Inflammatory macrophage treated with lipopolysaccharide for 1 hour (primary cell): ENCODE measurements at regions not wholly inside any gene's neighbourhood (a gene's known extent, or its start where the extent isn't known, plus 50 kb on each side); places are given as distances from the start of the nearest gene placed in this dataset.
"Not testable (repeated sequence)": the region's sequence is repeated elsewhere in the genome, so short reads cannot be mapped to it uniquely, and the experiment has no call there.

ENCODE experiments used
- DNase-seq, 2 donors: peaks; one replicate each; pipeline ENCODE4 v3.0.0-alpha.2; 2020 to 2022

DNA sequence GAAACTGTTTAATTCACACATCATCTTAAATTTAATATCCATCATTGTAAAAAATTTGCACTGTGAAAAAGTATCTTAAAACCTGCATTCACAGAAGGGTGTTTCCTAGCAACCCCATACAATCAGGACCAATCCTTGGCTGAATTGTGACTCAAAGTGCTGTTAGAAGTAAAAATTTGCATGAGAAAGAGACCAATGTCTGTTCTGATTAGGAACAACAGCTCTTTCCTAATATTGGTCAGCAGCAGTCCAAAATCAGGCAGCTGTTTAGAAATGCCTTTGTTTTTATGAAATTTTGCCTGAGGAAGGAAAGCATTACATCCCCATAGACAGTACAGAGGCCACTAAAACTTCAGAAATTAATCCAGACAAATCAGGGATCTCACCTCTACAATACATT, 987.0 kb downstream of the HACE1 start:
- DNase-seq: no peak

DNA sequence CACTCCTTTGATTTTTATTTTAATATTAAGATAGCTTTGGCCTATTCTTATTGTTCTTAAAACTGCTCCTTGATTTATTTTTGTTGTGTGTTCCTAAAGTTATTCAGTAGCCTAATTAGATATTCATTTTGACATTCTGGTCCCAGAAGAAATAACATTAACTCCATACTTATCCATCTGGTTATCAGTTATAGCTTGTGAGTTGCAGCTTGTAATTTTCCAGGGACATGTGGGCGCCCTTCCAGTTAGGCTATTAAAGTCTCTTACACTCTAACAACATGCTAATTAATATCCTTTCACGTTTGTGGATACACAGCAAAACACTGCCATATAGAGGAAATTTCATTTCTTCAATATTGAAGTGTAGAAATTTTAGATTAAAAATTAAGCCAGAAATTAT, 987.5 kb downstream of the HACE1 start:
- no peak for DNase-seq

DNA sequence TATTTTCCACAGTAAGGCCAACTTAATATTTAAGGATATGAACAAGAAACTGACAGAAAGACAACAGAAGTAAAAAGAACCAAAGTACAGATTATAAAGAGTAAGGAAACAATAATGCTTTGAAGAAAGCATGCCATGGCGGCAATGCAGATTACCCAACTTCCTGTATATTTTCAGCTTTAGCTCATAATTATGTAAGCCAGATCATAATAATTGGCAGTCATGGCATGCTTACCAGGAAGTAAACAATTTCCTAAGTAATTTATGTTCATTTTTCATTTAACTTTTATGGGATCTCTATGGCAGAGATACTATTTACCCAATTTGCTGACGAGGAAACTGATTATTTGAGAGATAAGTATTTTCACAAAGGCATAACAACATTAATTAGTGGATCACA, 988.7 kb downstream of the HACE1 start:
- DNase-seq: no peak

DNA sequence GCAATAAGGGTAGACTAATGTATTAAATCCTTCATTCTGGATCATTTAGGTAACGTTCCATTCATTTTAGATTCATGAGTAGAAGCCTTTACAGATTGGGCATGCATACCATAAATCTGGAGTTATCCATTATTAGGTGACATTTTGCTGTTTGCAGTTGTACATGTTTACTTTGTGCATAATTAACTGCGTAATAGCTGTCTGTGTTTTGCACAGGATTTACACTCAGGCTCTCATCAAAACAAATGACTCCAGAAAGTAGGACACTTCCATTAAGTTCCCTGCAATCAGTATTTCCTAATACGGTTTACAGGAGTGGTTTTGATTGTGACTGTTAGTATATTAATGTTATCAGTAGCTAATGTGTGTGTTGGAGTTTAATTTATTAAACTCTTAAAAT, 997.4 kb downstream of the HACE1 start:
- no peak for DNase-seq

DNA sequence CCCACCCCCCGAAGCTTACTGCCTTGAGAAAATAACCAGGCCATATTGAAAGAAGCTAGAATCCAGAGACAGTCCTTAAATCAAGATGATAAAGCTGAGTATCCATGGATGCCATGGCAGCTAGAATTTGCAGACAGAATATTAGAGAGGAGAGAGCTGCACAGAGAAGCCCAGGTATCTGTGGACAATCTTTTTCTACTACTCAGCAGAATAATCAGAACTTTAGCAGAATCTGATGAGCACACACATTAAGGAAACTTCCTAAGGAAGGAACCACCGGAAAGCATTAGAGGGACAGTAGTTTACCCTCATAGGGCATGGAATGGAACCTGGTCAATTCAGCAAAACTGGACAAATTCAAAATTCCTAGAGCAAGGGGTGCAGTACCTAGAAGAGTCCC, 1001.7 kb downstream of the HACE1 start:
- no peak for DNase-seq

DNA sequence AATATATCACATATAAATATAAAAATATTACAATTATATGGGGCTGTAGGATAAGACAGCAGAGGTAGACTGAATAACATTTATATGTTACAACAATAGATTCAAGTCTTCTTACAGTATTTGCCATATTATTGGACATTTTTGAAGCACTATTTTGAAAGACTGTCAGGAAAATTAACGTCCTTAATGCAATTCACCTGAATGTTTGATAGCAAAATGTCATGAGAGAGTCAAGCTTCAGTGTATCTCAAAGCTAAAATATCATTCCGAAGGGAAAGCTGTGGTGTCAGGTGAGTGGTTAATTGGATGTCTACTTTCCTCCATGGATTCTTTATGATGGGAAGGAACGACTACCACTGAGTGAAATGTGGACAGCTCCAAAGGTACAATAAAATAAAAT, 1004.0 kb downstream of the HACE1 start:
- DNase-seq: no peak

DNA sequence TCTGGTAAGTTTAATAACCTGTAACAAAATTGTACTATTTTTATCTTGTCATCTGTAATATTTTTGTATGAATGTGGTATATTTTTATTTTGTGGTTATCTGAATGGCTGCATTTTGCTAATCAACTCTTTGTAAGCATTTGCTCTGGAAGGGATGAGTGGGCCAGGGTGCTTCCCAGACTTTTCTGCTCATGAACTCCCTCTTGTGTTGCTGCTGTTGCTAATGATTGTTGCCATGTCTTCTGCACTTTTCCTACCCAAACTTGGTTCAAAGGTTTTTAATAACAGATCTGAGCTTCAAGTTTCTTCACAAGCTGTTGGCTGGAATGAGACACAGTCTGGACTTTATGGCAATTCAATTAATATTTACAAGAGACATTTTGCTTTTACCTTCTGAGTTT, 1005.7 kb downstream of the HACE1 start:
- DNase-seq: no peak

DNA sequence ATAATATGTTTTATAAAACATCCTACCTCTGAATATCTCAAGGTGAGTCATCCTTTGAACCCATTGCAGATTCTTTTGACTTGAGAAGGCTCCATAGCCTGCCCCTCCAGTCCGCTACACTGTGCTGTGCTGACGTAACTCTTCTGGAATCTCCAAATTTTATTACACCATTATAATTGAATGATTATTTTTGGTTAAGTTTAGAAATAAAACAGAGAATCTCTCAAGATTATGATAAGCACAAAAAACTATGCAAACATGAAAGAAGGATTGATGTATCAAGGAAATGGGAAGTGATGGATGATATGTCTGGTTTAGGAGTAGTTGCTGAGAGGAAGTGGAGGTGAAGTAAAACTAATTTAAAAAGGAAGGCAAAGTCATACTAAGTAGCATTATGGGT, 1021.3 kb downstream of the HACE1 start:
- no peak for DNase-seq

DNA sequence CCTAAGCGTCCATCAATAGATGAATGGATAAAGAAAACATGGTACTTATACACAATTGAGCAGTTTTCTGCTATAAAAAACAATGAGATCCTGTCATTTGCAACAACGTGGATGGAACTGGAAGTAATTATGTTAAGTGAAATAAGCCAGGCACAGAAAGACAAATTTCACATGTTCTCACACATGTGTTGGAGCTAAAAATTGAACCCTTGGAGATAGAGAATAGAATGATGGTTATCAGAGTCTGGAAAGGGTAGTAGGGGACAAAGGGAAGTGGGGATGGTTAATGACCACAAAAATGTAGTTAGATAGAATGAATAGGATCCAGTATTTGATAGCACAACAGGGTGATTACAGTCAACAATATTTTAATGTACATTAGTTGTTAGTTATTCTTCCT, 1033.5 kb downstream of the HACE1 start:
- DNase-seq: no peak

DNA sequence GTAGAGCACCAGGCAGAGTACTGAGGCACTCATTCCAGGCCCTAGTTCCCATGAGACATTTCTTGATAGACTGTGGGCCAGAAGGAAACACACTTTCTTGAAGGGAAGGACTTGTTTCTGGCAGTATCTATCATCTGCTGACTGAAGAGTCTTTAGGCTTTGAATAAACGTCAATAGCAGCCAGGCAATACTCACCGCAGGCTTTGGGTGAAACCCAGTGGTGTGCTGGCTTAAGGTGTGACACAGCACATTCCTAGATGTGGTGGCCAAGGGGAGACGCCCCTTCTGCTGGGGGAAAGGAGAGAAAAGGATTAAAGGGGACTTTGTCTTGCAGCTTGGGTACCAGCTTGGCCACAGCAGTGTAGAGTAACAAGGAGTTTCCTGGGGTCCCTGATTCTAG, 1039.6 kb downstream of the HACE1 start:
- DNase-seq: no peak

DNA sequence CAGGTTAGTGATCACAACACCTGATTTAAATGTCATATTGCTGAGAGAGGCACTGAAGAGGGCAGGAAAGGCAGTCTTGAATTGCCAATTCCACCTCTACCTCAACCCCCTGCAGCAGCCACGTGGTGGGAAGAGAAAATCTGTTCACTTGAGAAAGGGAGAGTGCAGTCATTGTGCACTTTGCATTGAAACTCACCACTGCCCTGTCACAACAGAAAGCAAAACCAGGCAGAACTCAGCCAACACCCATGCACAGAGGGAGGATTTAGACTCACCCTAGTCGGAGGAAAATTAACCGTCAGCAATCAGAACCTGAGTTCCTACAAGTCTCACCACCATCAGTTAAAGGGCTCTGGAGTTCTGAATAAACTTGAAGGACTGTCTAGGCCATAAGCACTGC, 1040.2 kb downstream of the HACE1 start:
- DNase-seq: no peak

DNA sequence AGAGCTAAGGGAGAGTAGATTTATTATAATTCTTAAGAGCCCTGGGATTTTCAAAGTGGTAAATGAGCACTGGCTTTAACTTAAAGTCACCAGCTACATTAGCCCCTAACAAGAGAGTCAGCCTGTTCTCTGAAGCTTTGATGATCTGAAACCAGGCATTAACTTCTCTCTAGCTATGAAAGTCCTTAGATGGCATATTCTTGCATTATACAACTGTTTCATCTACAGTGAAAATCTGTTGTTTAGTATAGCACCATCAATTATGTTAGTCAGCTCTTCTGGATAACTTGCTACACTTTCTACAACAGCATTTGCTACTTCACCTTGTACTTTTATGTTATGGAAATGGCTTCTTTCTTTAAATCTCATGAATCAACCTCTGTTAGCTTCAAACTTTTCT, 1046.7 kb downstream of the HACE1 start:
- no peak for DNase-seq

DNA sequence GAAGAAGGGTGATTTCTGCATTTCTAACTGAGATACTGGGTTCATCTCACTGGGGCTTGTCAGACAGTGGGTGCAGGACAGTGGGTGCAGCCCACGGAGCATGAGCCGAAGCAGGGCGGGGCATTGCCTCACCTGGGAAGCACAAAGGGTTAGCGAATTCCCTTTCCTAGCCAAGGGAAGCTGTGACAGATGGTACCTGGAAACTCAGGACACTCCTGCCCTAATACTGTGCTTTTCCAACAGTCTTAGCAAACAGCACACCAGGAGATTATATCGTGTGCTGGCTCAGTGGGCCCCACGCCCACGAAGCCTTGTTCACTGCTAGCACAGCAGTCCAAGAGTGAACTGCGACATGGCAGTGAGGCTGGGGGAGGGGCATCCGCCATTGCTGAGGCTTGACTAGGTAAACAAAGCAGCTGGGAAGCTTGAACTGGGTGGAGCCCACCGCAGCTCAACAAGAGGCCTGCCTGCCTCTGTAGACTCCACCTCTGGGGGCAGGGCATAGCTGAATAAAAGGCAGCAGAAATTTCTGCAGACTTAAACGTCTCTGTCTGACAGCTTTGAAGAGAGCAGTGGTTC, 1057.7 kb downstream of the HACE1 start:
- not testable (repeated sequence) for DNase-seq

DNA sequence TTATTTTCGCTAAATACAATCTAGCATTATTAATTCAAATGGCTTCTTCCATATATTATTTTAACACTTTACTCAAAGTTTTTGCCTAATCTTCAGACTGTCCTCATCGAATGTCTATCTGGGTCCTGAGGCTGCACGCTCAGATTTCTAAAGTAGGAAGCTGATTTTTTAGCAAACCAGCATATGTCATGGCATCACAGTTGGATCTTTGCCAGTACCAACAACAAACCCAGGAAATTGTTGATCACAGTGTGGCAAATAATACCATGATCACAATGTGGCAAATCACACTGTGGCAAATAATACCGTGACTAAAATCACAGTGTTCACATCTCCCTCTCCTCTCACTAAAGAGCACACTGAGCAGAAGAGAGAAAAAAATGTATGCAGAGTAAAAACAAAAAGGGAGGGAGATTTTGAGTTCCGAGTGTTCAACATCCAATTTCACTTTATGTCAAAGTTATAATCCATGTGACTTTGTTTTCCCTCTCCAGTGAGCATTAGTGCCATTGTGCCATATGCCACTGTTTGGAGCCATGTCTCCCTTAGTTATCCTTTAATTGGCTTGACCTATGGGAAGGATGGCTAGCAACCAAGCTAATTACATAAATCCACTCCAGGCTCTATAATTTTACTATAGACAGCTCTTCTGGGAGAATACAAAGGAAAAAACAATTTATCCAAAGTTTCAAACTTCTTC, 1059.6 kb downstream of the HACE1 start:
- DNase-seq: no peak

DNA sequence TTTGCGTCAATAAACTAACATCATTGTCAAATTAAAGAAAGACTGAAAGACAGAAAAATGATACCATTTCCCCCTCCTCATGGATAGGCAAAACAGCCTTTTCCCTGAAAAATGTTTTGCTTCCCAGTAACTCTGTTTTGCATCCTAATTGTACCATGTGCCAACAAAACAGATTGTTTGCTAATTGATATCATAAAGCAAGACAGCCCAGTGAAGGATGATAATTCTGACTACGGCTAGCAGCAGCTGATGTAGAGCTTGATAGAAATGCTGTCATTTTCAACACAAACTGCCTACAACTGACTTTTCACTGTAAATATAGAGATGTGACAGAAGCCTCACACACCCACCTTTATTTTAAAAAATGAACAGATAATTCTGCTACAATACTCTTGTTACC, 1061.6 kb downstream of the HACE1 start:
- no peak for DNase-seq

DNA sequence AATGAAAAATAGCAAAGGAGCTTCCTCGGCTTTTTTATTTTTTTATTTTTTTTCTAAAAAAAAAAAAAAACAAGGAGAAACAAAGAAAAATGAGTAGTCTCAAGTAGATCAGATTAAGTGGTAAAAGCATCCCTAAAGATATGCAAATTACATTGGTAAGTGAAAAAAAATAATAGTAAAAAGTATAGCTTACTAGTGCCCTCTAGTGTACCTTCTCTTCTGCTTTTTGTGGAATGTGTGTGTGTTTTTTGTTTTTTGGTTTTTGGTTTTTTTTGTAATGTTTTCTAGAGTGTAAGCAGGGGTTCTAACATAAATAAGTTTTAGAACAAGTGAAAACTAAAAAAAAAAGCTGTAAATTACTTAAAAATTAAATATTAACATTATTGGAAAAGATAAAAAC, 1062.0 kb downstream of the HACE1 start:
- DNase-seq: peak in 1 of 2 donors; percentile 2

DNA sequence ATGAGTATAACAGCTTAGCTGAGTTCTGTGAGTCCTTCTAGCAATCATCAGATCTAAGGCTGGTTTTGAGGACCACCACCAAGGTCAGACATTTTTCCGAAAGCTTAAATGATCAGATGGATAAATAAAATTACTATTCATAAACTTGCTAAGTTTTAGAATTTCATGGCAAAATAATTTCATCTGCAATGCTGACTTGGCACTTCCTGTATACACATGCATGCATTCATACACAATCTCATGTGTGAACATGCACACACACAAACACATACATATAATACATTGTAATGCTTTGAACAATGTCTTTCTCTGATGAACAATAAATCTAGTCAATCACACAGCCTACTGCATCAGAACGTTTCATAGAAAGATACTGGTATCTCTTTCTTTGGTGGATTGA, 1068.3 kb downstream of the HACE1 start:
- no peak for DNase-seq

DNA sequence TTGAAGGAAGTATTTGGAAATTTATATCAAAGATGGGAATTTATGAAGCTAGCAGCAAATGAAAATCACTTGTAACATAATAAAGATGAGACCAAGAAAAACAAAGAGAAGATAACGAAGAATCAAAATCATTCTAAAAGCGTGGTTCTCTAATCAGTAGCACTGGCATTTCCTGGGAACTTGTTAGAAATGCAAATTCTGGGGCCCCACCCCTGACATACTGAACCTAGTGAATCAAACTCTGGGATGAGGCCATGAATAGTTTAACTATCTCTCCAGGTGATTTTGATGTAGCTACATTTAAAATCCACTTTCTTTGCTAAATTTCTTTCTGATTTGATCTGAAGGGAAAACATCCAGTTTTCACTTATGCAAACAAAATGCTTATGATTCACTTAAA, 1075.6 kb downstream of the HACE1 start:
- DNase-seq: no peak

DNA sequence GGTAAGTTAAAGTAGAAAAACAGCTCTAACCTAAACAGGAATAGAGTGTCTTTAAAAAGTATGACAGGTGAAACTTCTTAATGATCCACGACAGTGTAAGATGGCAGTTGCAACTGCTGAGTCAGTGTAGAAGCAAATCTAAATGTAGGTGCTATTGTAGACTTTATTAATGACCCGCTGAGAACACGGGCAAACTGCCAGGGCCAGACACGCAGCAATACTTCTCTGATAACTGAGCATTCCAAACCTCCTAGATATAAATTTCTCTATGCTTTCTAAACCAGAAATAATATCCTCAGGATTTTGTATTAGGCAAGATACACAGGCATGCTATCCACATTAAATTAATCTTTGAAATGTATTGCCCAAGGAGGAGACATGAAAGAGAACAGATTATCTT, 1076.4 kb downstream of the HACE1 start:
- no peak for DNase-seq

DNA sequence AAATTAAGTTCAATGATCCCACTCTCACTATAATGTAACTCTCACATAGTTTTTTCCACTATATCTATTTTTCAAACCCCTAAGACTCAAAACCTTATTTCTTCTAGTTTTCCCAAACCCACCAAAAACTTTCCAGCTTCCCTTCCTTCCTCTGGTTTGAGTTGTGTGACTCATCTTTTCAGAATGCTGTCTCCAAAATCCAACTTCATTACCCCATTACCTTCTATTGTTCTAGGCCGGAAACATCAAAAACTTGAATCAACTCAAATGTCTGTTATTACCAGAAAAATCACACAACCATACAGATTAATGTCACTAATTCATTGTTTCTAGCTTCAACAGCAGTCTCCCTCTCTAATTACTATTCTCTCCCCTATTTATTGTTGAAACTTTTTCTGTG, 1090.3 kb downstream of the HACE1 start:
- DNase-seq: no peak

DNA sequence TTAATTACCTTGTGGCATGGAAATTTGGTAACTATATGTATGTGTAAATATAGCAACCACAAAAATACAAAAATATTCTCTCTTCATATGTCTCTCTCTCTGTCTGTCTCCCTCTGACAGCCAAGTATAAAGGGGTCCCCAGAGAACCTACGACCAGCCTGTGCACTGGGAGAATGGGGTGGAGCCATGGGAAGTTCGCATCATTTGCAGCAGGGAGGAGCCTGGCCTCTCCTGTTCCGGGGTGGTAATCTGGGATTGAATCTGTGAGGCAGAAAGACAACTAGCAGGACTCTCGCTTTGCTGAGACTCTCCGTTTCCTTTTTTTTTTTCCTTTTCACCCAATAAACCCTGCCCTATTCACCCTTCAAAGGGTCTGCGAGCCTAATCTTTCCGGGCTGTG, 1109.1 kb downstream of the HACE1 start:
- no peak for DNase-seq

DNA sequence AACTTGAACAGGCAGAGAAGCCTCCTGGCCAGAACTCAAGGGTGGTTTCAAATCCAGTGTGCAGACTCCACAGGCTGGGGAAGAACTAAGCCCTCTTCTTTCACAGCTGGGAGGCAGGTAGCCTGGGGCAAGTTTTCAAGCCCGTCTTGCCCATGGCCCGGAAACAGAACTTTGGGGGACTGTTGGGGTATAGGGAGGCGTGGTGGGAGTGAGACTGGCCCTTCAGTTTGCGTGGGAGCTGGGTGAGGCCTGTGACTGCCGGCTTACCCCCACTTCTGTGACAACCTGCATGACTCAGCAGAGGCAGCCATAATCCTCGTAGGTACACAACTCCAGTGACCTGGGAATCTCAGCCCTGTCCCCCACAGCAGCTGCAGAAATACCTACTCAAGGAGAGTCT, 1125.7 kb downstream of the HACE1 start:
- no peak for DNase-seq

DNA sequence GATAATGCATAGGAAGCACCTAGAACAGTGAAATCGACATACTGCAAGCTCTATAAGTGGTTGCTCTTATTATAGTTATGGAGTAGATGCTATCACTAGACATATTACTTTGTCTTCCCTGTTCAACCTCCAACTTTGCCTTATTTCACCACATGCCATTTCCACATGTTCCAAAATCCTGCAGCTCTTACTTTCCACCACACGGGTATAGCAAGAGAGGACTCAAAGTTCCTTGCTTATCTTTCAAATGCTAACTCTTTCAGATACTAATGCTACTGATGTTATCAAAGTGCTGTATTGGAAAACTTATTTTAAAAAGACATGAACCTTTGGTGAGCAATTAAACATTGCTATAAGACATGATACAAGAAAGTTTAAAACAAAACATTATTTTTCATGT, 1130.1 kb downstream of the HACE1 start:
- no peak for DNase-seq

DNA sequence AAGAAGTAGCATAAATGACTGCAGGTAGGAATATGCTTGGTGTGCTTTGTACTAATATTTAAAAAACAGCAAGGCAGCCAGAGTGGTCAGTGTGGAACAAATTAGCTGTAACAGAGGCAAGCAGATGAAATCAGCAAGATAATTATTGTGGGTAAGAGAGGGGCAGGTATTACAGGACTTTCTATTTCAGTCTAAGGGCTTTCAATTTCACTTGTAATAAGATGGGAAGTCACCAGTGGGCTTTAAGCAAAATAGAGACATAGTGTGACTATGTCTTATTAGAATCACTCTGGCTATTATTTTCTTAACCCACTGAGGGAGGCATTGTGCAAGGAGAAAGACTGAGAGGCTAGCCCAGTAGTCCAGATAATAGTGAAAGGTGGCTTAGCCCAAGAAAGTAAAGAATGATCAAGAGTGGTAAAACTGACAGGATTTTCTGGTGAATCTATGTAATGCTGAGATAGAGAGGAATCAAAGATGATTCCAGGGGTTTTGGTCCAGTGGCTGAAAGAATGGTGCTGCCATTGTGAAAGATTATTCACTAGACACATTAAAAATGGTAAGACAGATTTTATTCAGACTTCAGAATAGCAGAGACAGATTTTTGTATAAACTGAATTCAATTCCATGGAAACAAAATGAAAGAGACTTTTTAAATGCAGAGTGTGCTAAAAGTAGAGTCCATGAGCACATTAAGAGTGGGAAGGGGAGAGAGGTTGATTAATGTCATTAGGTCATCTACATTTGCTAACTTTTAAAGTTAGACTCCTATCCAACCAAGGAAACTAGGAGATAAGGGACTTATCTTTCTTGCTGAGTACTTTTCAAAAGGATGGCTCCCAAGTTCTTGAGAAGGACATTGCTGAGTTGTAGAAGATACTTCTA, 1136.0 kb downstream of the HACE1 start:
- no peak for DNase-seq
